DND-41 (cell line): ENCODE measurements at regions not wholly inside any gene's neighbourhood (a gene's known extent, or its start where the extent isn't known, plus 50 kb on each side); places are given as distances from the start of the nearest gene placed in this dataset.

Experiments used
- EZH2 ChIP-seq: IDR thresholded peaks from 3 replicates; pipeline ENCODE4 v1.6.1; 2012; ENCODE audit warnings: borderline replicate concordance, low read depth, mild to moderate bottlenecking, moderate library complexity, low read length, inconsistent platforms; ENCODE audit not compliant: severe bottlenecking
- TF ChIP-seq, protein P1 (sequence below): IDR thresholded peaks from 2 replicates; pipeline ENCODE4 v1.5.1; 2012; ENCODE audit warnings: borderline replicate concordance, low read length, moderate library complexity, mild to moderate bottlenecking; ENCODE audit not compliant: poor library complexity, severe bottlenecking; ENCODE audit errors: extremely low read depth

DNA sequence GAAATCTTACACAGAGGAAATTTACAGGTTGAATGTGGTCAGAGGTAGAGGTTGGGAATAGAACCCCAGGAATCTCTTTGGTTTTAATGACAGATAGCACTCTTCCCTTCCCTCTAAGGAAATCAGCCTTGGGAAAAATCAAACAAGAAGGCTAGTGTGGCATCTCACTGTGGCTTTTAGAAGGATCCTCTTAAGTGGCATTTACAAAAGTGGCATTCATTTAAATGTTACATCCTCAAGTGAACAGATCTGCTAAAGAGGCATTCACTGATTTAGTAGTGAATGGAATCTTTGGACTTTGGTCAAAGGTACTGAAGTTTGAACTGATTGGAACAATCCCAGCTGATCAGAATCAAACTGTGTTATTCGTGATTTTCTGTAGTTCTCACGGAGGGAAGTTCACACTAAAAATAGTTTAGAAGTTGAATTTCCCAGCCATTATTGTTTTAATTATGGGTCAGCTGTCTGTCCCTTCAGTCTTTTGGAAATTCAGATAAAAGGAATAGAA, 136.5 kb upstream of the FN1 start:
- TF ChIP-seq, protein P1, sequence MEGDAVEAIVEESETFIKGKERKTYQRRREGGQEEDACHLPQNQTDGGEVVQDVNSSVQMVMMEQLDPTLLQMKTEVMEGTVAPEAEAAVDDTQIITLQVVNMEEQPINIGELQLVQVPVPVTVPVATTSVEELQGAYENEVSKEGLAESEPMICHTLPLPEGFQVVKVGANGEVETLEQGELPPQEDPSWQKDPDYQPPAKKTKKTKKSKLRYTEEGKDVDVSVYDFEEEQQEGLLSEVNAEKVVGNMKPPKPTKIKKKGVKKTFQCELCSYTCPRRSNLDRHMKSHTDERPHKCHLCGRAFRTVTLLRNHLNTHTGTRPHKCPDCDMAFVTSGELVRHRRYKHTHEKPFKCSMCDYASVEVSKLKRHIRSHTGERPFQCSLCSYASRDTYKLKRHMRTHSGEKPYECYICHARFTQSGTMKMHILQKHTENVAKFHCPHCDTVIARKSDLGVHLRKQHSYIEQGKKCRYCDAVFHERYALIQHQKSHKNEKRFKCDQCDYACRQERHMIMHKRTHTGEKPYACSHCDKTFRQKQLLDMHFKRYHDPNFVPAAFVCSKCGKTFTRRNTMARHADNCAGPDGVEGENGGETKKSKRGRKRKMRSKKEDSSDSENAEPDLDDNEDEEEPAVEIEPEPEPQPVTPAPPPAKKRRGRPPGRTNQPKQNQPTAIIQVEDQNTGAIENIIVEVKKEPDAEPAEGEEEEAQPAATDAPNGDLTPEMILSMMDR = no peak
- no peak for TF ChIP-seq EZH2
